PC-3 (cell line): ENCODE measurements at regions not wholly inside any gene's neighbourhood (a gene's known extent, or its start where the extent isn't known, plus 50 kb on each side); places are given as distances from the start of the nearest gene placed in this dataset.

Experiments
- EZH2 ChIP-seq: fragments of 300-600 bp; sonication (generic); IDR thresholded peaks from one replicate; pipeline ENCODE4 v1.6.1; 2017; ENCODE audit warnings: antibody characterized with exemption, mild to moderate bottlenecking, low read length; ENCODE audit not compliant: unreplicated experiment
- TF ChIP-seq, protein P1 (sequence below): fragments of 300-600 bp; sonication (generic); conservative IDR thresholded peaks from 2 replicates; pipeline ENCODE4 v1.5.1; 2017; ENCODE audit warnings: antibody characterized with exemption, low read depth, mild to moderate bottlenecking, low read length

DNA sequence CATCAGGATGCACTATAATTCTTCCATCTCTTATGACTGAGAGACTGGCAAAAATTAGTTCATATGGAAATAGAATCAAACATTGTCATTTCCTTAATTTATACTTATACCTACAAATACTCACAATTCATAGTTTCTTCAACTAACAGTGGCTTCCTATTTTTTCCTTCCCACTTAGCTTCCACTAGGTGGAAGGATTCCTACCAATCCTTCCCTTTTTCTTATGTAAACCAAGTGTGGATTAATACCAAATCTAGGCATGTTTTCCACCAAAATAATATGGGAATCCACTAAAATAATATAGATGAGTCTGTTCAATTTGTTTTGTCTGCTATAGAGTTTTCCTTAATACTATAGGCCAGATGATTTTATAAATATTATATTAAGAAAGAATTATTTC, 1537.1 kb downstream of the PLA2G4A start:
- TF ChIP-seq, protein P1, sequence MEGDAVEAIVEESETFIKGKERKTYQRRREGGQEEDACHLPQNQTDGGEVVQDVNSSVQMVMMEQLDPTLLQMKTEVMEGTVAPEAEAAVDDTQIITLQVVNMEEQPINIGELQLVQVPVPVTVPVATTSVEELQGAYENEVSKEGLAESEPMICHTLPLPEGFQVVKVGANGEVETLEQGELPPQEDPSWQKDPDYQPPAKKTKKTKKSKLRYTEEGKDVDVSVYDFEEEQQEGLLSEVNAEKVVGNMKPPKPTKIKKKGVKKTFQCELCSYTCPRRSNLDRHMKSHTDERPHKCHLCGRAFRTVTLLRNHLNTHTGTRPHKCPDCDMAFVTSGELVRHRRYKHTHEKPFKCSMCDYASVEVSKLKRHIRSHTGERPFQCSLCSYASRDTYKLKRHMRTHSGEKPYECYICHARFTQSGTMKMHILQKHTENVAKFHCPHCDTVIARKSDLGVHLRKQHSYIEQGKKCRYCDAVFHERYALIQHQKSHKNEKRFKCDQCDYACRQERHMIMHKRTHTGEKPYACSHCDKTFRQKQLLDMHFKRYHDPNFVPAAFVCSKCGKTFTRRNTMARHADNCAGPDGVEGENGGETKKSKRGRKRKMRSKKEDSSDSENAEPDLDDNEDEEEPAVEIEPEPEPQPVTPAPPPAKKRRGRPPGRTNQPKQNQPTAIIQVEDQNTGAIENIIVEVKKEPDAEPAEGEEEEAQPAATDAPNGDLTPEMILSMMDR: 0 out of 2 replicates have a peak, but pooled peaks have one; percentile 22
- no peak for TF ChIP-seq EZH2
